ENCODE measurements at regions not wholly inside any gene's neighbourhood (a gene's known extent, or its start where the extent isn't known, plus 50 kb on each side); places are given as distances from the start of the nearest gene placed in this dataset.

DNA sequence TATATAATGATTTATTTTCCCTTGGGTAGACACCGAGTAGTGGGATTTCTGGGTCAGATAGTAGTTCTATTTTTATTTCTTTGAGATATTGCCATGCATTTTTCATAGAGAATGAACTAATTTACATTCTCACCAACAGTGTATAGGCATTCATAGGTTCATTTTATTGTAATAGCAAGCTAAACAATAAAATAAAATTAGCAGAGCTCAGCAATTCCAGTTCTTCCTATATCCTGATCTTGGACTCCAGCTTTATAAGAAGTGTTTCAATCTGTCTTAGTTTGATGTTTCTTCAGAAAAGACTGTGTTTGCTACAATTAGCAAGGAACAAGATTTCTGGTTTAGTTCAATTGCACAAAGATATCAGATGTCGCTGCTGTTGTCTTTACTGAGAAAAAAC lies 1024.4 kb upstream of the LRRTM1 start:
- DNase-seq (ENCODE audit: low read depth, low spot score), result no peak
- H3K4me1 ChIP-seq (ENCODE audit: control insufficient read depth, insufficient read depth, low read length), result no peaks in the 10 kb centered on the region
- H3K4me3 ChIP-seq (ENCODE audit: low read length), result no peak overlapping the region
- WGBS (ENCODE audit: insufficient coverage, insufficient read length), result no CpG with 5 or more reads among the region's 2 CpGs
- no peaks in the 10 kb centered on the region for H3K9me3 ChIP-seq (ENCODE audit: control insufficient read depth, insufficient read depth, low read length)
- no peak overlapping the region for H3K27ac ChIP-seq (ENCODE audit: low read length)
- no peaks in the 10 kb centered on the region for H3K36me3 ChIP-seq (ENCODE audit: control insufficient read depth, insufficient read depth, low read length)
- H3K27me3 ChIP-seq (ENCODE audit: control insufficient read depth, insufficient read depth, low read length), result no peaks in the 10 kb centered on the region

DNA sequence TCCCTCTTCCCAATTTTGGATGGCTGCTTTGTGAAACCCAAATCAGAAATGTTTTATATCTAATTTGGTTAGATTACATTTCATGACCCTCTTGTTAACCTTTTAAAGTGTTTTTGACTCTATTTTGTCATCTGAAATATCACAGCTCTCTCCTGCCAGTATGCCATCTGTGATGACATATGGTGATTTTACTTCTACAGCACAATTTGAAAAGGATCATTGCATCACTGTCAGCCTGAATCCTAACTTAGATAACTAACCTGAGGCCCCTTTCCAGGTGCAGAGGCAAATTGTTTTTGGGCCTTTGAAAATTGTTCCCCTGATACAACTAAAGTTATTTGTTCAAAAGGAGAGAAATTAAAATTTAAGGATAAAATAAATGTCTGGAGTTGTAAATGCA lies 1023.4 kb upstream of the LRRTM1 start:
- no peak overlapping the region for H3K4me3 ChIP-seq (ENCODE audit: low read length)
- no peaks in the 10 kb centered on the region for H3K36me3 ChIP-seq (ENCODE audit: control insufficient read depth, insufficient read depth, low read length)
- no peaks in the 10 kb centered on the region for H3K4me1 ChIP-seq (ENCODE audit: control insufficient read depth, insufficient read depth, low read length)
- no peak for DNase-seq (ENCODE audit: low read depth, low spot score)
- no peaks in the 10 kb centered on the region for H3K9me3 ChIP-seq (ENCODE audit: control insufficient read depth, insufficient read depth, low read length)
- no peak overlapping the region for H3K27ac ChIP-seq (ENCODE audit: low read length)
- no peaks in the 10 kb centered on the region for H3K27me3 ChIP-seq (ENCODE audit: control insufficient read depth, insufficient read depth, low read length)

DNA sequence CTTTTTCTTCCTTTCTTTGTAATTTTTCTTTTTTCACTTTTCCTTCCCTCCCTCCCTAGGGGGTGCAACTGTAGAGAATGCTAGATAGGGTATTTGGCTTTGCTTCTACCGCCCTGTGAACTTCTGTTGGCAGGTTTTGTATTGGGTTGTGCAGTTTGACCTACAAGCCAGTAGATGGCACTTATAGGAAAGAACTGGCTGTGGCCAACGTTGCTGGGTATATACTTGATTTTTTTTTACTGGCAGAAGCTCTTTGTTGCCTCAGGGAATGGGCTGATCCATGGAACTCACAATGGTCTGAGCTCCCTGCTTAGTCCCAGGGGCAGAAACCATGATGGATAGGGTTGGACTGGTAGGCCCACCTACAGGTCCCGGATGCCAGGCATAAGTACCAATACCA lies 1019.5 kb upstream of the LRRTM1 start:
- H3K9me3 ChIP-seq (ENCODE audit: control insufficient read depth, insufficient read depth, low read length), result no peaks in the 10 kb centered on the region
- DNase-seq (ENCODE audit: low read depth, low spot score), result peak; percentile 20
- H3K27me3 ChIP-seq (ENCODE audit: control insufficient read depth, insufficient read depth, low read length), result no peaks in the 10 kb centered on the region
- H3K4me3 ChIP-seq (ENCODE audit: low read length), result no peak overlapping the region
- no peak overlapping the region for H3K27ac ChIP-seq (ENCODE audit: low read length)
- H3K36me3 ChIP-seq (ENCODE audit: control insufficient read depth, insufficient read depth, low read length), result no peaks in the 10 kb centered on the region
- WGBS (ENCODE audit: insufficient coverage, insufficient read length), result no CpG with 5 or more reads among the region's 3 CpGs
- H3K4me1 ChIP-seq (ENCODE audit: control insufficient read depth, insufficient read depth, low read length), result no peaks in the 10 kb centered on the region

DNA sequence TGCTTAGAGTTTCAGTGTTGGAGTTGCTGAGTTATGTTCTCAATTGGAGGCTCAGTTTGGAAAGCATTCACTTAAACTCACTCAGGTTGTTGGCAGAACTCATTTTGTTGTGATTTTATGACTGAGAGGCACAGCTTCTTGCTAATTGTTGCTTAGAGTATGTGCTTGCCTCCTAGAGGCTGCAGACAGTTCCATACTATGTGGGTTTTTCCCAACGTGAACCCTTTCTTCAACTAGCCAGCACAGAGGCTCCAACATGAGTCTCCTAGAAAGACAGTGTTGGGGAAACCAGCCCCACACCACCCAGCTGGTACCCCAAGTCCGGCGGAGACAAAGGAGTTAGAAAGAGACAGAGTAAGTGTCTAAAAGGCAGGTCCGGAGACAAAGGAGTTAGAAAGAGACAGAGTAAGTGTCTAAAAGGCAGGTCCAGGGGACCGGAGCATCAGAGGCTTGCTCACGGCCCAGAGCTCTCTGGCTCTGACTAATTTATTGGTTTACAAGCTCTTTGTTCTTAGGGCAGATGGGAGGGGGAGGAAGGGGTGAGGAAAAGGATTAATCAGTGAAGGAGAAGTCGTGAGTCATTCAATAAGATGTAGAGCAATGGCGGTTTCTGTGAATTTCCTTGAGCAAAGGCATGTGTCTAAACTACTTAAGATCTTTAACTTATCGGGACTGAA lies 999.7 kb upstream of the LRRTM1 start:
- H3K4me3 ChIP-seq (ENCODE audit: low read length), result no peak overlapping the region
- WGBS (ENCODE audit: insufficient coverage, insufficient read length), result no CpG with 5 or more reads among the region's 9 CpGs
- no peak for DNase-seq (ENCODE audit: low read depth, low spot score)

DNA sequence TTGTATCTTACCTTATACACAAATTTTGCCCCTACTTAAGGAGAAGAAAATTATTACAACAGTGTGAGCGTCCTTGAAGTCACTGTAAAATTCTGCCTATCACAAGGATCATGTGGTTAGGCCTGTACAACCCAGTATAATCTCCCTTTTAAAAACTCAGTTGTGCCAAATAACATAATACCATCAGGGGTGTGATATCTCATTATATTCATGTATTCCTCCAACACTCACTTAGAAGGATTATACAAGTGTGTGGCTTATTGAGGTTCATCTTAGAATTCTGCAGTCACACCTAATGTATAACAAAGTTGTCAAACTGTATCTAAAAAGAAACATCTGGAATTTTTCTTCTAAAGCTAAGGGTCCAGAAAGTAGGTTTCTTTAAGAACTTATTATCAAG lies 998.8 kb upstream of the LRRTM1 start:
- H3K9me3 ChIP-seq (ENCODE audit: control insufficient read depth, insufficient read depth, low read length), result no peaks in the 10 kb centered on the region
- no peak overlapping the region for H3K27ac ChIP-seq (ENCODE audit: low read length)
- no CpG with 5 or more reads among the region's 1 CpG for WGBS (ENCODE audit: insufficient coverage, insufficient read length)
- no peaks in the 10 kb centered on the region for H3K27me3 ChIP-seq (ENCODE audit: control insufficient read depth, insufficient read depth, low read length)
- H3K4me1 ChIP-seq (ENCODE audit: control insufficient read depth, insufficient read depth, low read length), result no peaks in the 10 kb centered on the region
- no peak for DNase-seq (ENCODE audit: low read depth, low spot score)
- H3K4me3 ChIP-seq (ENCODE audit: low read length), result no peak overlapping the region
- no peaks in the 10 kb centered on the region for H3K36me3 ChIP-seq (ENCODE audit: control insufficient read depth, insufficient read depth, low read length)

More for the DNA sequence above, 999.7 kb upstream of the LRRTM1 start:
- Histone ChIP-seq H3K9me3 (ENCODE audit: control insufficient read depth, insufficient read depth, low read length) (no peaks in the 10 kb centered on the region), H3K36me3 (ENCODE audit: control insufficient read depth, insufficient read depth, low read length) (no peaks in the 10 kb centered on the region), H3K27me3 (ENCODE audit: control insufficient read depth, insufficient read depth, low read length) (no peaks in the 10 kb centered on the region), H3K4me1 (ENCODE audit: control insufficient read depth, insufficient read depth, low read length) (no peaks in the 10 kb centered on the region), H3K27ac (ENCODE audit: low read length) (no peak overlapping the region)

DNA sequence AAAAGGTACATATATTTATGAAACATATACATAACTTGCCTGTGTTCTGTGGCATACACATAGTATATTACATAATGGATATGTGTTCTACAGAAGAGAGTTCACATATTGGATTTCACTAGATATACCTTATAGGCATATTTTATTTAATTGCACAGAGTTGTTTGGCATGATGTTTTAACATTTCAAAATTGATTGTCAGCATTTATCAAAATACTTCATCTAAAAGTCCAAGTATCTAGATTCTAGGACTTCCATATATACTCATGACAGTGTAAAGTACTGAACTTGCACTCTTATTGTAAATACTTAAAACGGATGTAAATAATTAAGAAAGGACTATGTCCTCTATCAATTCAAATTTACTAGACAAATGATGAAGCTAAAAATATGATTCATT lies 995.3 kb upstream of the LRRTM1 start:
- no peak for DNase-seq (ENCODE audit: low read depth, low spot score)
- Histone ChIP-seq H3K36me3 (ENCODE audit: control insufficient read depth, insufficient read depth, low read length) (no peaks in the 10 kb centered on the region), H3K9me3 (ENCODE audit: control insufficient read depth, insufficient read depth, low read length) (no peaks in the 10 kb centered on the region), H3K27ac (ENCODE audit: low read length) (no peak overlapping the region), H3K4me3 (ENCODE audit: low read length) (no peak overlapping the region), H3K27me3 (ENCODE audit: control insufficient read depth, insufficient read depth, low read length) (no peaks in the 10 kb centered on the region), H3K4me1 (ENCODE audit: control insufficient read depth, insufficient read depth, low read length) (no peaks in the 10 kb centered on the region)
- no CpG with 5 or more reads among the region's 1 CpG for WGBS (ENCODE audit: insufficient coverage, insufficient read length)

DNA sequence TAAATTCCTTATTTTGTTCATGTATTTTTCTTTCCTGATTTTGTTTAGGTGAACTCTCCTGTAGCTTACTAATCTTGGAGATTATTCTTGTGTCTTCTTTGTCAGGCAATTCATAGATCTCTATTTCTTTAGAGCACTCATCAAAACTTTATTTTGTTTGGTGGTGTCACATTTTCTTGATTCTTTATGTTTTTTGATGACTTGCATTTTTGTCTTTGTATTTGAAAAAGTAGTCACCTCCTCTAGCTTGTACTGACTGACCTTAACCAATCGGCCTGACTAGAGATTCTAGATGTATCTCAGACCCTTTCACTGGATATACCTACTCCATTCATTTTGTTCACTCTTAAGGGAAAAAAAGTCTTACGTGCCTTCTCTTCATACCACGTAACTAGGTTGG lies 986.3 kb upstream of the LRRTM1 start:
- Histone ChIP-seq H3K27ac (ENCODE audit: low read length) (no peak overlapping the region), H3K4me1 (ENCODE audit: control insufficient read depth, insufficient read depth, low read length) (no peaks in the 10 kb centered on the region), H3K36me3 (ENCODE audit: control insufficient read depth, insufficient read depth, low read length) (no peaks in the 10 kb centered on the region), H3K4me3 (ENCODE audit: low read length) (no peak overlapping the region), H3K27me3 (ENCODE audit: control insufficient read depth, insufficient read depth, low read length) (no peaks in the 10 kb centered on the region), H3K9me3 (ENCODE audit: control insufficient read depth, insufficient read depth, low read length) (no peaks in the 10 kb centered on the region)
- WGBS (ENCODE audit: insufficient coverage, insufficient read length), result no CpG with 5 or more reads among the region's 3 CpGs
- DNase-seq (ENCODE audit: low read depth, low spot score), result no peak

DNA sequence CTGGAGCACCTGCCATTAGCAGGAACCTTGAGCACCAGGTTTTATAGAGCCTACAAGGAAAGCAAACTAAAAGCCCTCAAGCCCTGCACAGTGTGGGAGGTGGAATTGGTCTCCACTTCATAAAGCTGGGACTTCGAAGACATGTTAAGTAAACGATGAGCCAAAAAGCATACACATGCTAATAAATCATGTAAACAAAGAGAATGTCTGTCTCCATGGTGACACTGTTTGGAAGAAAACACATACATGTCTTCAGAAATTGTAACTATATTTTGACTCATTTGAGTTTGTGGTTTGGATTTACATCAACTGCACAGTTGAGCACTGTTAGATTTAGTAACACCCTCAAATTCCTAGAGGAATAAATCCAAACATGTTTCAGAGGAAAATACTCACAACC lies 978.5 kb upstream of the LRRTM1 start:
- H3K4me1 ChIP-seq (ENCODE audit: control insufficient read depth, insufficient read depth, low read length), result no peaks in the 10 kb centered on the region
- H3K27ac ChIP-seq (ENCODE audit: low read length), result no peak overlapping the region

DNA sequence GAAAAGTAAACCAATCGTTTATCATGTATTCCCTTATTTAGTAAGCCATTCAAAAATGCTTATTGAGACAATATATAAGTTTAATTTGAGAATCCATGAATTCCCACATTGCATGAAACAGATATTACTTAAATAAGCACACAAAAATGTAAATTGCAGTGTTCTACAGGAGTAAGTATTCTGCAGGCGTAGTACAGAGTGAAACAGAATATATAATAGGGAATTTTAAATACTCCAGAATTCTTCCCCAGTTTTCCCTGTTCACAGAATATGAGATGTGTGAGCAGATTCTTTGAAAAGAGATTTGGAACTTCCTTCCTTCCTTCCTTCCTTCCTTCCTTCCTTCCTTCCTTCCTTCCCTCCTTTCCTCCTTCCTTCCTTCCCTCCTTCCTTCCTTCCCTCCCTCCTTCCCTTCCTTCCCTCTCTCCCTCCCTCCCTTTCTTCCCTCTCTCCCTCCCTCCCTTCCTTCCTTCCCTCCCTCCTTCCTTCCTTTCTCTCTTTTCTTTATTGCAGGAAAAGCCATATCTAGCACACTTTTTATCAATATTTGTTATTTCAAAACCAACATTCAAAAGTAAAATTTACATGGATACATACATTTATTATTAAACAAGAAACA lies 977.7 kb upstream of the LRRTM1 start:
- no peak overlapping the region for H3K4me3 ChIP-seq (ENCODE audit: low read length)
- H3K36me3 ChIP-seq (ENCODE audit: control insufficient read depth, insufficient read depth, low read length), result no peaks in the 10 kb centered on the region
- H3K4me1 ChIP-seq (ENCODE audit: control insufficient read depth, insufficient read depth, low read length), result no peaks in the 10 kb centered on the region
- no CpG with 5 or more reads among the region's 2 CpGs for WGBS (ENCODE audit: insufficient coverage, insufficient read length)
- DNase-seq (ENCODE audit: low read depth, low spot score), result no peak
- no peak overlapping the region for H3K27ac ChIP-seq (ENCODE audit: low read length)
- H3K27me3 ChIP-seq (ENCODE audit: control insufficient read depth, insufficient read depth, low read length), result no peaks in the 10 kb centered on the region
- H3K9me3 ChIP-seq (ENCODE audit: control insufficient read depth, insufficient read depth, low read length), result no peaks in the 10 kb centered on the region

More for the DNA sequence above, 978.5 kb upstream of the LRRTM1 start:
- no peak for DNase-seq (ENCODE audit: low read depth, low spot score)
- WGBS (ENCODE audit: insufficient coverage, insufficient read length), result no CpG with 5 or more reads among the region's 2 CpGs
- H3K9me3 ChIP-seq (ENCODE audit: control insufficient read depth, insufficient read depth, low read length), result no peaks in the 10 kb centered on the region
- no peaks in the 10 kb centered on the region for H3K27me3 ChIP-seq (ENCODE audit: control insufficient read depth, insufficient read depth, low read length)
- no peaks in the 10 kb centered on the region for H3K36me3 ChIP-seq (ENCODE audit: control insufficient read depth, insufficient read depth, low read length)
- no peak overlapping the region for H3K4me3 ChIP-seq (ENCODE audit: low read length)

DNA sequence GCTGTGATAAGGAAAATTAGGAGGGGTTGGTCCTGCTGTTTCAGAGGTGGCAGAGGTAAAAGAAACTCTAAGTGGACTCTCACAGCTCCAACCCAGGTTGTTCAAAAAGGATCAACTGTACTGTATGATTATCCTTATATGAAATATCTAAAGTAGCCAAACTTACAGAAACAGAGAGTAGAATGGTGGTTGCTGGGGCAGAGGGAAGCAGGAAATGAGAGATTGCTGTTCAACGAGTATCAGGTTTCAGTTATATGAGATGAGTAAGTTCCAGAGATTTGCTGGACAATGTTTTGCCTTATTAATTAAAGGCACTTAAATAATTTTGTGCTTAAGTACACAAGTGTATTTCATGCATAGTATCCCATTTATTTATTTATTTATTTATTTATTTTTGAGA lies 972.0 kb upstream of the LRRTM1 start:
- DNase-seq (ENCODE audit: low read depth, low spot score), result no peak
- Histone ChIP-seq H3K4me1 (ENCODE audit: control insufficient read depth, insufficient read depth, low read length) (no peaks in the 10 kb centered on the region), H3K27ac (ENCODE audit: low read length) (no peak overlapping the region), H3K9me3 (ENCODE audit: control insufficient read depth, insufficient read depth, low read length) (no peaks in the 10 kb centered on the region), H3K27me3 (ENCODE audit: control insufficient read depth, insufficient read depth, low read length) (no peaks in the 10 kb centered on the region), H3K4me3 (ENCODE audit: low read length) (no peak overlapping the region), H3K36me3 (ENCODE audit: control insufficient read depth, insufficient read depth, low read length) (no peaks in the 10 kb centered on the region)
- no CpG with 5 or more reads among the region's 1 CpG for WGBS (ENCODE audit: insufficient coverage, insufficient read length)

DNA sequence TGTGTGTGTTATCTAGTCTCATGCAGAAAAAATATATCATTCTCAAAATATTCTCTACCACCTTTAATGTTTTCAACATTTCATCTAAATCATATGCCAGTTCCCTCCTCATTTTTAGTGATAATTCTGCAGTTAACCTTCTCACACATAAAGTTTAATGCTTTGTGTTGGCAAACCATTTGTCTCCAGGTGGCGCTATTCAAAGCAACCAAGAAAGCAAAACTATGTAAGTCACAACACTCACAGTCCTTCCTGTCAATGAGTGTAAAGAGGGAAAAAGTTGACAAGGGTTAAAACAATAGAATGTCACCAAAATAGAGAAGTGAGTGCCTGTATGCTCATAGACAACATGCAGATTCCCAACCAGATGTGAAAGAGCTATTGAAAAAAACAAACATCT lies 961.6 kb upstream of the LRRTM1 start:
- Histone ChIP-seq H3K4me1 (ENCODE audit: control insufficient read depth, insufficient read depth, low read length) (no peaks in the 10 kb centered on the region; the same call in 1 of the 2 replicates), H3K4me3 (ENCODE audit: low read length) (no peak overlapping the region), H3K36me3 (ENCODE audit: control insufficient read depth, insufficient read depth, low read length) (no peaks in the 10 kb centered on the region), H3K27me3 (ENCODE audit: control insufficient read depth, insufficient read depth, low read length) (no peaks in the 10 kb centered on the region), H3K9me3 (ENCODE audit: control insufficient read depth, insufficient read depth, low read length) (no peaks in the 10 kb centered on the region), H3K27ac (ENCODE audit: low read length) (no peak overlapping the region)
- DNase-seq (ENCODE audit: low read depth, low spot score), result peak; percentile 43
- WGBS (ENCODE audit: insufficient coverage, insufficient read length), result no CpG with 5 or more reads among the region's 1 CpG

All from iPS DF 6.9 (cell line).